Neuronal stem cell (in vitro differentiated cells): ENCODE measurements at regions not wholly inside any gene's neighbourhood (a gene's known extent, or its start where the extent isn't known, plus 50 kb on each side); places are given as distances from the start of the nearest gene placed in this dataset.

Experiments used
- DNase-seq: peaks from one replicate; pipeline ENCODE4 v3.0.0-alpha.2; 2013; ENCODE audit warnings: low spot score
- H2AFZ ChIP-seq: one replicate; pipeline ENCODE4 v1.6.1; 2013; ENCODE audit warnings: mild to moderate bottlenecking, low read length, inconsistent platforms
- H2AK5ac ChIP-seq: 2 replicates; pipeline ENCODE4 v1.6.1; 2013; ENCODE audit warnings: low read depth, mild to moderate bottlenecking, inconsistent platforms, low read length, moderate library complexity, mixed read lengths
- H2BK120ac ChIP-seq: 2 replicates; pipeline ENCODE4 v1.6.1; 2013; ENCODE audit warnings: low read depth, mild to moderate bottlenecking, inconsistent platforms, low read length, moderate library complexity, mixed read lengths
- H2BK12ac ChIP-seq: one replicate; pipeline ENCODE4 v1.6.1; 2013; ENCODE audit warnings: low read length, inconsistent platforms
- H2BK15ac ChIP-seq: 2 replicates; pipeline ENCODE4 v1.6.1; 2013; ENCODE audit warnings: mild to moderate bottlenecking, low read length, inconsistent platforms, mixed read lengths
- H2BK5ac ChIP-seq: one replicate; pipeline ENCODE4 v1.6.1; 2013; ENCODE audit warnings: inconsistent platforms, mild to moderate bottlenecking, low read length, moderate library complexity
- H3K14ac ChIP-seq: one replicate; pipeline ENCODE4 v1.6.1; 2013; ENCODE audit warnings: low read length, inconsistent platforms
- H3K18ac ChIP-seq: 2 replicates; pipeline ENCODE4 v1.6.1; 2013; ENCODE audit warnings: low read length, inconsistent platforms
- H3K23ac ChIP-seq: 2 replicates; pipeline ENCODE4 v1.6.1; 2013; ENCODE audit warnings: low read depth, mild to moderate bottlenecking, mixed read lengths, low read length, inconsistent platforms; ENCODE audit not compliant: poor library complexity
- H3K27ac ChIP-seq: replicated peaks from 3 replicates; pipeline ENCODE4 v1.5.1; 2013; ENCODE audit warnings: low read length, inconsistent platforms
- H3K27me3 ChIP-seq, 3 experiments: 2 replicates each; pipeline ENCODE4 v1.6.1; 2013; ENCODE audit warnings: low read length in 3 of 3, mild to moderate bottlenecking in 2 of 3, inconsistent platforms in 1 of 3, low read depth in 1 of 3, mixed read lengths in 1 of 3, moderate library complexity in 1 of 3; ENCODE audit not compliant: control insufficient read depth in 3 of 3, insufficient read depth in 3 of 3
- H3K36me3 ChIP-seq, 2 donors: replicated peaks in 1 of 2; 2 replicates each; pipeline ENCODE4 v1.6.1; 2013; ENCODE audit warnings: low read length in 2 of 2; ENCODE audit not compliant: control insufficient read depth in 2 of 2, insufficient read depth in 2 of 2
- H3K4ac ChIP-seq: 2 replicates; pipeline ENCODE4 v1.6.1; 2013; ENCODE audit warnings: inconsistent platforms, mild to moderate bottlenecking, low read length, moderate library complexity
- H3K4me1 ChIP-seq, 2 donors: 1 replicate in 1 of 2; 2 replicates in 1 of 2; pipeline ENCODE4 v1.6.1; 2013; ENCODE audit warnings: low read length in 2 of 2, low read depth in 1 of 2; ENCODE audit not compliant: control insufficient read depth in 2 of 2, insufficient read depth in 1 of 2
- H3K4me2 ChIP-seq: one replicate; pipeline ENCODE4 v1.6.1; 2013; ENCODE audit warnings: mild to moderate bottlenecking, low read length, inconsistent platforms; ENCODE audit not compliant: insufficient read depth, poor library complexity, severe bottlenecking
- H3K4me3 ChIP-seq, 2 donors: 2 replicates each; pipeline ENCODE4 v1.5.1; 2013; ENCODE audit warnings: low read length in 2 of 2, mild to moderate bottlenecking in 2 of 2, inconsistent platforms in 1 of 2, moderate library complexity in 1 of 2
- H3K79me1 ChIP-seq: one replicate; pipeline ENCODE4 v1.6.1; 2013; ENCODE audit warnings: low read depth, mild to moderate bottlenecking, inconsistent platforms, low read length, moderate library complexity
- H3K9ac ChIP-seq: one replicate; pipeline ENCODE4 v1.6.1; 2013; ENCODE audit warnings: mild to moderate bottlenecking, low read depth, low read length, inconsistent platforms; ENCODE audit not compliant: poor library complexity
- H3K9me3 ChIP-seq, 2 donors: replicated peaks in 1 of 2; 2 replicates each; pipeline versions ENCODE3 to v1.6.1; 2013; ENCODE audit warnings: low read length in 2 of 2, mild to moderate bottlenecking in 2 of 2, inconsistent platforms in 1 of 2, low read depth in 1 of 2, mixed read lengths in 1 of 2, moderate library complexity in 1 of 2; ENCODE audit not compliant: control insufficient read depth in 2 of 2, insufficient read depth in 1 of 2
- H4K8ac ChIP-seq: one replicate; pipeline ENCODE4 v1.6.1; 2013; ENCODE audit warnings: low read depth, mild to moderate bottlenecking, inconsistent platforms, low read length, moderate library complexity
- H4K91ac ChIP-seq: one replicate; pipeline ENCODE4 v1.6.1; 2013; ENCODE audit warnings: low read length, low read depth, mild to moderate bottlenecking, inconsistent platforms; ENCODE audit not compliant: poor library complexity
- WGBS, 2 donors: extraction: QIAGEN DNeasy Blood & Tissue Kit; methylation state at CpG; one replicate each; pipeline ENCODE4 v1.1.7; 2013; ENCODE audit warnings: missing lambda C conversion rate in 2 of 2, mixed read lengths in 1 of 2; ENCODE audit not compliant: insufficient read length in 2 of 2, insufficient replicate concordance in 1 of 2; ENCODE audit errors: extremely low coverage in 2 of 2; 5-methylcytosine and 5-hydroxymethylcytosine counted together

DNA sequence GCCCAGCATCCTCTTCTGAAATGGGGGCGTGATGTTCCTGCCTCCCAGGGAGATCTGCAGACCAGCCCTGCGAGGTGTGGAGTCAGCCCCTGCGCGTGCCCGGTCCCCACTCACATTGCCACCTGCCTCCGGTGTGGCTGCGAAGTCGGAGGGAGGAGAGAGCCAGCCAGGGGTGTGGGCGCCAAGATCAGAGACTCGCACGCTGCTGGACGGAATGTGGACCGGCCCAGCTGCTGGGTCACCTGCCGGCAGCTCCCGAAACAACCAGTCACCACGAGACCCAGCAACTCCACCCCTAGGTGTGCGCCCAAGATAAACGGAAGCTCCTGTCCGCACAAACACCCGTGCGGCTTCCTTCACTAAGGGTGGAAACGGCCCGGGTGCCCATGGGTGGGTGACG is 51.1 kb upstream of the EGFL7 start:
- Histone ChIP-seq H3K14ac (no peak overlapping the region), H3K9me3 (no peaks in the 10 kb centered on the region), H2BK120ac (peak overlapping the region; percentile 55), H3K79me1 (no peaks in the 10 kb centered on the region), H4K8ac (no peak overlapping the region), H4K91ac (peak overlapping the region; percentile 96), H2BK15ac (peak overlapping the region; percentile 99), H3K36me3 (no peaks in the 10 kb centered on the region), H3K4ac (no peak overlapping the region), H3K4me3 (no peak overlapping the region), H3K4me1 (peaks cover 21 to 57% of the 10 kb centered on the region in 2 donors), H3K27me3 (peaks cover 0 to 2% (median 0%) of the 10 kb centered on the region in 3 experiments), H2AFZ (no peak overlapping the region), H3K23ac (peak overlapping the region; percentile 59), H2AK5ac (peak overlapping the region; percentile 20), H3K4me2 (no peak overlapping the region), H3K27ac (no peak overlapping the region), H3K9ac (peak overlapping the region; percentile 50), H2BK12ac (peak overlapping the region; percentile 98), H3K18ac (peak overlapping the region; percentile 80), H2BK5ac (peak overlapping the region; percentile 84)
- no CpG with 5 or more reads among the region's 24 CpGs for WGBS, 2 donors
- DNase-seq, result no peak

GRCh38 chr9:136611119-136611518 is 51.6 kb upstream of the EGFL7 start:
- Histone ChIP-seq H2AK5ac (peak overlapping the region; percentile 20), H3K9me3 (no peaks in the 10 kb centered on the region), H3K4ac (no peak overlapping the region), H4K8ac (no peak overlapping the region), H3K14ac (no peak overlapping the region), H4K91ac (peak overlapping the region; percentile 96), H3K79me1 (no peaks in the 10 kb centered on the region), H3K4me1 (peaks cover 24 to 62% of the 10 kb centered on the region in 2 donors), H2BK12ac (no peak overlapping the region), H3K9ac (no peak overlapping the region), H3K27me3 (peaks cover 0 to 2% (median 0%) of the 10 kb centered on the region in 3 experiments), H3K23ac (peak overlapping the region; percentile 59), H3K18ac (peak overlapping the region; percentile 83), H2BK5ac (peak overlapping the region; percentile 84), H3K4me2 (no peak overlapping the region), H2AFZ (no peak overlapping the region), H2BK120ac (peak overlapping the region; percentile 55), H3K27ac (no peak overlapping the region), H3K4me3 (no peak overlapping the region), H2BK15ac (peak overlapping the region; percentile 99), H3K36me3 (no peaks in the 10 kb centered on the region)
- no CpG with 5 or more reads among the region's 11 CpGs for WGBS, 2 donors
- no peak for DNase-seq

- H2BK5ac ChIP-seq, result no peak overlapping the region
- H3K4me2 ChIP-seq, result no peak overlapping the region
- H2BK12ac ChIP-seq, result peak overlapping the region; percentile 8
- no peaks in the 10 kb centered on the region for H3K9me3 ChIP-seq
- H2AK5ac ChIP-seq, result peak overlapping the region; percentile 96
- H3K79me1 ChIP-seq, result no peaks in the 10 kb centered on the region
- H3K14ac ChIP-seq, result no peak overlapping the region
- H2BK120ac ChIP-seq, result no peak overlapping the region
- peak overlapping the region; percentile 9 for H3K18ac ChIP-seq
- WGBS, 2 donors, result no CpG with 5 or more reads among the region's 14 CpGs
- H4K91ac ChIP-seq, result no peak overlapping the region
- H4K8ac ChIP-seq, result no peak overlapping the region
- no peak overlapping the region for H3K23ac ChIP-seq
- no peaks in the 10 kb centered on the region for H3K36me3 ChIP-seq
- no peak for DNase-seq
- H3K4me1 ChIP-seq, result peaks cover 23 to 59% of the 10 kb centered on the region in 2 donors
- H2BK15ac ChIP-seq, result peak overlapping the region; percentile 100
- peak overlapping the region; percentile 17 for H3K9ac ChIP-seq
- no peak overlapping the region for H3K4me3 ChIP-seq
- no peak overlapping the region for H3K4ac ChIP-seq
- no peak overlapping the region for H3K27ac ChIP-seq
- no peak overlapping the region for H2AFZ ChIP-seq
- H3K27me3 ChIP-seq, result peaks cover 0 to 2% (median 0%) of the 10 kb centered on the region in 3 experiments
These were observed 52.3 kb upstream of the EGFL7 start for GRCh38 chr9:136610426-136610825.

- H3K14ac ChIP-seq, result peak overlapping the region; percentile 22
- peak overlapping the region; percentile 96 for H2AK5ac ChIP-seq
- H3K4me3 ChIP-seq, result no peak overlapping the region
- DNase-seq, result no peak
- no peak overlapping the region for H4K91ac ChIP-seq
- no peak overlapping the region for H3K4me2 ChIP-seq
- H2BK15ac ChIP-seq, result peak overlapping the region; percentile 100
- H3K27me3 ChIP-seq, result peaks cover 0 to 2% (median 0%) of the 10 kb centered on the region in 3 experiments
- no peak overlapping the region for H4K8ac ChIP-seq
- peak overlapping the region; percentile 98 for H2BK12ac ChIP-seq
- H3K4me1 ChIP-seq, result peaks cover 21 to 59% of the 10 kb centered on the region in 2 donors
- WGBS, 2 donors, result no CpG with 5 or more reads among the region's 17 CpGs
- no peaks in the 10 kb centered on the region for H3K9me3 ChIP-seq
- H2AFZ ChIP-seq, result no peak overlapping the region
- H2BK120ac ChIP-seq, result peak overlapping the region; percentile 100
- no peaks in the 10 kb centered on the region for H3K36me3 ChIP-seq
- H3K79me1 ChIP-seq, result no peaks in the 10 kb centered on the region
- H3K27ac ChIP-seq, result no peak overlapping the region
- H3K4ac ChIP-seq, result peak overlapping the region; percentile 38
- peak overlapping the region; percentile 30 for H3K9ac ChIP-seq
- H3K23ac ChIP-seq, result no peak overlapping the region
- peak overlapping the region; percentile 11 for H3K18ac ChIP-seq
- peak overlapping the region; percentile 82 for H2BK5ac ChIP-seq
These were observed 52.8 kb upstream of the EGFL7 start for GRCh38 chr9:136609838-136610311.
